SH-SY5Y (cell line): ENCODE measurements at regions not wholly inside any gene's neighbourhood (a gene's known extent, or its start where the extent isn't known, plus 50 kb on each side); places are given as distances from the start of the nearest gene placed in this dataset.

Experiments used
- GATA2 ChIP-seq: IDR thresholded peaks from 2 replicates; pipeline ENCODE4 v1.6.1; 2011; ENCODE audit warnings: mild to moderate bottlenecking, low read depth, low read length
- GATA3 ChIP-seq: IDR thresholded peaks from 2 replicates; pipeline ENCODE4 v1.6.1; 2011; ENCODE audit warnings: low read depth, mild to moderate bottlenecking, low read length, moderate library complexity

DNA sequence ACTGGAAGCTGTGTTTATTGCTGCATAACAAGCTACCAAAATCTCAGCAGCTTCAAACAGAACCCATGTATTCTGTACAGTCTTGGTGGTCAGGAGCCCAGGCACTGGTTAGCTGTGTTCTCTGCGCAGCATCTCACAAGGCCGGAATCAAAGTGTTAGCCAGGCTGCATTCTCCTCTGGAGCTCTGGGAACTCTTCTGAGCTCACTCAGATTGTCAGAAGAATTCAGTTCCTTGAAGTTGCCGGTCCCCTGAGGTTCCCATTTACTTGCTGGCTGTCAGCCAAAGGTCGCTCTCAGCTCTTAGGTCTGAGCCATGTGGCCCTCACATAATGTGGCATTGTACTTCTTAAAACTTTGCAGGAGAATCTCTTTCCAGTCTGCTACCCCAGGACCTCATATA, 123.6 kb upstream of the SMIM21 start:
- TF ChIP-seq GATA2 (no peak), GATA3 (no peak)
